OCI-LY7 (cell line): ENCODE measurements at regions not wholly inside any gene's neighbourhood (a gene's known extent, or its start where the extent isn't known, plus 50 kb on each side); places are given as distances from the start of the nearest gene placed in this dataset.

Source experiments
- BruUV-seq: library from RNA; stranded (reverse); fragments of 400-500 nt; replicated peaks from 2 replicates; lab custom pipeline; 2021; lab: Mats Ljungman, UMichigan
- CTCF ChIA-PET: fragments of 300-600 bp; sonication (Branson Sonifier 250); formaldehyde crosslinking; loops from one replicate; lab custom pipeline; 2022; ENCODE audit warnings: antibody characterized with exemption; ENCODE audit not compliant: unreplicated experiment; lab: Charles Lee
- POLR2A ChIA-PET: fragments of 300-600 bp; sonication (Branson Sonifier 250); formaldehyde crosslinking; loops from one replicate; lab custom pipeline; 2022; ENCODE audit warnings: antibody characterized with exemption; lab: Charles Lee
- DNase-seq: peaks from one replicate; pipeline ENCODE4 v3.0.0-alpha.2; 2015; ENCODE audit warnings: low spot score
- H2AFZ ChIP-seq: fragments of 200-600 bp; sonication (generic), shearing (Covaris generic); 2 replicates; pipeline ENCODE4 v1.6.1; 2014; ENCODE audit warnings: mild to moderate bottlenecking, antibody characterized with exemption, low read length, moderate library complexity
- H3K27ac ChIP-seq: fragments of 200-600 bp; sonication (generic); 2 replicates; pipeline ENCODE4 v1.5.1; 2014; ENCODE audit warnings: mixed run types, low read depth, mild to moderate bottlenecking, moderate library complexity, low read length, inconsistent platforms; ENCODE audit not compliant: poor library complexity, severe bottlenecking
- H3K36me3 ChIP-seq: fragments of 200-600 bp; sonication (generic); 2 replicates; pipeline ENCODE4 v1.6.1; 2014; ENCODE audit warnings: mild to moderate bottlenecking, antibody characterized with exemption, low read length, moderate library complexity, mixed read lengths; ENCODE audit not compliant: insufficient read depth
- H3K4me1 ChIP-seq: fragments of 200-600 bp; sonication (generic); 2 replicates; pipeline ENCODE4 v1.5.1; 2014; ENCODE audit warnings: mild to moderate bottlenecking, low read length; ENCODE audit not compliant: insufficient read depth, poor library complexity, severe bottlenecking
- H3K4me2 ChIP-seq: fragments of 200-600 bp; sonication (generic); 2 replicates; pipeline ENCODE4 v1.6.1; 2014; ENCODE audit warnings: mild to moderate bottlenecking, low read length
- H3K4me3 ChIP-seq: fragments of 200-600 bp; sonication (generic); 2 replicates; pipeline ENCODE4 v1.5.1; 2014; ENCODE audit warnings: mild to moderate bottlenecking, low read depth, low read length; ENCODE audit not compliant: poor library complexity, severe bottlenecking
- H3K79me2 ChIP-seq: fragments of 200-600 bp; sonication (generic); 2 replicates; pipeline ENCODE4 v1.6.1; 2016; ENCODE audit warnings: low read depth, mild to moderate bottlenecking, low read length, moderate library complexity, mixed read lengths; ENCODE audit not compliant: insufficient read depth
- H3K9me2 ChIP-seq: fragments of 200-600 bp; sonication (generic); 2 replicates; pipeline ENCODE4 v1.6.1; 2016; ENCODE audit warnings: mild to moderate bottlenecking, low read length, mixed read lengths; ENCODE audit not compliant: insufficient read depth
- H3K9me3 ChIP-seq: fragments of 200-600 bp; sonication (generic); 2 replicates; pipeline ENCODE4 v1.6.1; 2014; ENCODE audit warnings: mild to moderate bottlenecking, mixed run types, low read length, mixed read lengths
- H4K20me1 ChIP-seq: fragments of 200-600 bp; sonication (generic); 2 replicates; pipeline ENCODE4 v1.6.1; 2014; ENCODE audit warnings: mild to moderate bottlenecking, antibody characterized with exemption, low read length, moderate library complexity, mixed read lengths; ENCODE audit not compliant: insufficient read depth
- EZH2phosphoT487 ChIP-seq: fragments of 200-600 bp; sonication (generic); IDR thresholded peaks from 2 replicates; pipeline ENCODE4 v1.6.1; 2018; ENCODE audit warnings: low read depth, borderline replicate concordance, mild to moderate bottlenecking, mixed run types, antibody characterized with exemption, low read length, moderate library complexity, mixed read lengths
- intact Hi-C: fragments of 100-400 bp; cut with micrococcal nuclease; formaldehyde crosslinking; loops from one replicate; pipeline ENCODE4 v1.10.0; 2022; ENCODE audit not compliant: unreplicated experiment
- TF ChIP-seq, protein P1 (sequence below): fragments of 200-600 bp; sonication (generic); conservative IDR thresholded peaks from 2 replicates; pipeline ENCODE4 v1.5.1; 2014; ENCODE audit warnings: mild to moderate bottlenecking, antibody characterized with exemption, low read length, moderate library complexity, mixed read lengths

DNA sequence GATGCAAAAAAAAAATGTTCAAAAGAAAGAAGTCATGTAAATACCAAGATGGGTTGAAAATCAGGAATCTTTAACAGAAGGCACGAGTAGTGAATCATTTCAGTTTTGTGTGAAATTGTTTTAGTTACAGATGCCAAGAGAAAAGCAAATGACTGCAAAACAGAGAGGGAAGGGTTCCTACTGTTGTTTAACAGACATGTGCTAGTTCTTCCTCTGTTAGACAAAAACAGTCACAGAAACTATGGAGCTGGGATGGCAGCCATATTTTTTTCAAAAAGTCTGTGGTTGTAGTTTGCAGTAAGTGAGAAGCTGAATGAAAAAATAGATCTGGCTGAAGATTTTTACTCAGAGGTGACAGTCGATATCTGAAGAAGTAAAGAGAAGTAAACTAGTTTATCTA lies 511.9 kb downstream of the ZIC1 start:
- no peaks in the 10 kb centered on the region for H3K9me2 ChIP-seq
- no peak overlapping the region for H3K4me2 ChIP-seq
- H3K36me3 ChIP-seq = no peaks in the 10 kb centered on the region
- no peak overlapping the region for H3K4me3 ChIP-seq
- no peaks in the 10 kb centered on the region for H3K4me1 ChIP-seq
- H3K27ac ChIP-seq = no peak overlapping the region
- DNase-seq = no peak
- H3K79me2 ChIP-seq = no peaks in the 10 kb centered on the region
- intact Hi-C loops = no loop called here
- H3K9me3 ChIP-seq = no peaks in the 10 kb centered on the region
- POLR2A ChIA-PET = no interaction called here
- no TSS peak for BruUV-seq
- no peaks in the 10 kb centered on the region for H4K20me1 ChIP-seq
- H2AFZ ChIP-seq = no peak overlapping the region
- CTCF ChIA-PET = no interaction called here
- TF ChIP-seq, protein P1, sequence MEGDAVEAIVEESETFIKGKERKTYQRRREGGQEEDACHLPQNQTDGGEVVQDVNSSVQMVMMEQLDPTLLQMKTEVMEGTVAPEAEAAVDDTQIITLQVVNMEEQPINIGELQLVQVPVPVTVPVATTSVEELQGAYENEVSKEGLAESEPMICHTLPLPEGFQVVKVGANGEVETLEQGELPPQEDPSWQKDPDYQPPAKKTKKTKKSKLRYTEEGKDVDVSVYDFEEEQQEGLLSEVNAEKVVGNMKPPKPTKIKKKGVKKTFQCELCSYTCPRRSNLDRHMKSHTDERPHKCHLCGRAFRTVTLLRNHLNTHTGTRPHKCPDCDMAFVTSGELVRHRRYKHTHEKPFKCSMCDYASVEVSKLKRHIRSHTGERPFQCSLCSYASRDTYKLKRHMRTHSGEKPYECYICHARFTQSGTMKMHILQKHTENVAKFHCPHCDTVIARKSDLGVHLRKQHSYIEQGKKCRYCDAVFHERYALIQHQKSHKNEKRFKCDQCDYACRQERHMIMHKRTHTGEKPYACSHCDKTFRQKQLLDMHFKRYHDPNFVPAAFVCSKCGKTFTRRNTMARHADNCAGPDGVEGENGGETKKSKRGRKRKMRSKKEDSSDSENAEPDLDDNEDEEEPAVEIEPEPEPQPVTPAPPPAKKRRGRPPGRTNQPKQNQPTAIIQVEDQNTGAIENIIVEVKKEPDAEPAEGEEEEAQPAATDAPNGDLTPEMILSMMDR = no peak
- TF ChIP-seq EZH2phosphoT487 = no peak

DNA sequence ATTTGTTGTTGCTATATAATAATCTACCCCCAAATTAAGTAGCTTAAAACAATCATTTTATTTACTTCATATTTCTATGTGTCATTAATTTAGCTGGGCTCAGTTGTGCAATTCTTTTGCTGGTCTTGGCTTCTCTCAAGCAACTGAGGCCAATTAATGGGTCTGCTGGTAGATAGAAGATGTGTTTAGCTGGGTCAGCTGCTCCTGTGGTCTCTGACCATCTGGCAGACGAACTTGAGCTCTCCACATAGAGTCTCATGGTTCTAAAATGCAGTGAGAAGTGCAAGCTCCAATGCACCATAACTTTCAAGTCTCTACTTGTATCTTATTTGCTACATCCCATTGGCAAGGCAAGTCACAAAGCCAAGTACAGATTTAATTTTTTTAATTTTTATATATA lies 515.6 kb downstream of the ZIC1 start:
- Histone ChIP-seq H3K79me2 (no peaks in the 10 kb centered on the region), H3K9me2 (no peaks in the 10 kb centered on the region), H3K4me3 (no peak overlapping the region), H4K20me1 (no peaks in the 10 kb centered on the region), H3K9me3 (no peaks in the 10 kb centered on the region), H3K36me3 (no peaks in the 10 kb centered on the region), H3K4me2 (no peak overlapping the region), H3K4me1 (no peaks in the 10 kb centered on the region), H3K27ac (no peak overlapping the region), H2AFZ (no peak overlapping the region)
- no TSS peak for BruUV-seq
- POLR2A ChIA-PET = interaction anchor here (0.6 to 1.0 kb wide), 4 partner anchors 38 to 1039 kb away, joined by 3 to 6 read pairs (median 3); no protein-coding TSS in a partner anchor
- CTCF ChIA-PET = interaction anchor here (0.6 kb wide), 1 partner anchor 129 kb away, joined by 3 read pairs; no protein-coding TSS in a partner anchor
- no peak for DNase-seq
- intact Hi-C loops = no loop called here
- TF ChIP-seq EZH2phosphoT487 = no peak
- TF ChIP-seq, protein P1 = no peak

DNA sequence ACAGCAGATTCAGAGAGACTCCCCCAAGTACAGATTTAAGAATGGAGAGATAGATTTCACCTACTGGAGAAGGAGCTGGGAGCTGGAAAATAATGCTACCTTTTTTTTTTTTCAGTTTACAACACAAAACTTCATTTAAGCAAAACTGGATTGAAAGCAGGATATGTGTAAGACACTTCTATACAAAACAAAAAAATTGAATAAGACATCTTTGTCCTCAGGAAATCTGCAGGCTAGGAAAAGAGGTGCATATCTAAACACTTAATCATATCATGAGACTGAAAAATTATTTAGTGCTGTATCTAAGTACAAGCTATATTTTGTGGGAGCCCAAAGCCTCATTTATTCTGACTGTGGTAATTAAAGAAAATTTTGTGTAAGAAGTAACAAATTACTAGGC lies 516.1 kb downstream of the ZIC1 start:
- no peak overlapping the region for H3K4me2 ChIP-seq
- DNase-seq = no peak
- no TSS peak for BruUV-seq
- no peaks in the 10 kb centered on the region for H3K36me3 ChIP-seq
- H3K27ac ChIP-seq = no peak overlapping the region
- no peaks in the 10 kb centered on the region for H3K4me1 ChIP-seq
- H2AFZ ChIP-seq = no peak overlapping the region
- no peak overlapping the region for H3K4me3 ChIP-seq
- no peaks in the 10 kb centered on the region for H3K9me2 ChIP-seq
- H3K9me3 ChIP-seq = no peaks in the 10 kb centered on the region
- TF ChIP-seq EZH2phosphoT487 = no peak
- ChIA-PET CTCF (interaction anchor here (0.6 kb wide), 1 partner anchor 129 kb away, joined by 3 read pairs; no protein-coding TSS in a partner anchor), POLR2A (interaction anchor here (1.0 kb wide), 1 partner anchor 38 kb away, joined by 3 read pairs; no protein-coding TSS in a partner anchor)
- intact Hi-C loops = no loop called here
- no peaks in the 10 kb centered on the region for H4K20me1 ChIP-seq
- no peaks in the 10 kb centered on the region for H3K79me2 ChIP-seq
